ENCODE measurements at regions not wholly inside any gene's neighbourhood (a gene's known extent, or its start where the extent isn't known, plus 50 kb on each side); places are given as distances from the start of the nearest gene placed in this dataset.

DNA sequence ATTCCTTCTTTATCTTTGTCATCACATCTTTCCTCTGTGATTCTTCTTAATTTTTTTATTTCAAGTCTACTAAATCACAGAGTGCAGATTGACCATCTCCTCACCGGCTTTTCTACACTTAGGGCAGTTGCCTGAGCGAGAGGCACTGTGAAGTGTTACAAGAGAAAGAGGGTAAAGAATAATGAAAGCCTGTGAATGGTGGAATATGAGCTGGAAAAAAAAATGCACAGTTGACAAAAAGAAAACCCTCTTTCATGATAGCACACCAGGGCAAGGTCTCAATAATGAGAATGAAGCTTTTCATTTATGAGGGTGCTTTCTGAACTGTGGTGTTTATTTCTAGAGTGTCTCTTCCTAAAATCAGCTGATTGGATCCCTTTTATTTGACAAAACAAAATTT lies 106.2 kb upstream of the PDE3A start:
- no peak for TF ChIP-seq SP1 (IDR thresholded peaks at IDR 0.05)
- no peak for TF ChIP-seq FOXK2 (IDR thresholded peaks at IDR 0.05)
- TF ChIP-seq FOXA1 (IDR thresholded peaks at IDR 0.05) = no peak
- no peak for TF ChIP-seq ELF4 (IDR thresholded peaks at IDR 0.05)
- no peak for TF ChIP-seq SUZ12 (IDR thresholded peaks at IDR 0.05)
- no peak for TF ChIP-seq ZNF384 (IDR thresholded peaks at IDR 0.05)

Data from HEK293T (cell line).